ENCODE measurements at regions not wholly inside any gene's neighbourhood (a gene's known extent, or its start where the extent isn't known, plus 50 kb on each side); places are given as distances from the start of the nearest gene placed in this dataset.

- Histone ChIP-seq H3K9me3 (no peaks in the 10 kb centered on the region), H3K27ac (no peak overlapping the region), H3K36me3 (no peaks in the 10 kb centered on the region), H3K27me3 (no peaks in the 10 kb centered on the region), H3K4me1 (no peaks in the 10 kb centered on the region), H3K4me3 (no peak overlapping the region)
- TF ChIP-seq EP300 (IDR thresholded peaks at IDR 0.05) (no peak), POLR2AphosphoS5 (IDR thresholded peaks at IDR 0.05) (no peak), POLR2A (IDR thresholded peaks at IDR 0.05) (no peak)
- TF ChIP-seq, protein P1, sequence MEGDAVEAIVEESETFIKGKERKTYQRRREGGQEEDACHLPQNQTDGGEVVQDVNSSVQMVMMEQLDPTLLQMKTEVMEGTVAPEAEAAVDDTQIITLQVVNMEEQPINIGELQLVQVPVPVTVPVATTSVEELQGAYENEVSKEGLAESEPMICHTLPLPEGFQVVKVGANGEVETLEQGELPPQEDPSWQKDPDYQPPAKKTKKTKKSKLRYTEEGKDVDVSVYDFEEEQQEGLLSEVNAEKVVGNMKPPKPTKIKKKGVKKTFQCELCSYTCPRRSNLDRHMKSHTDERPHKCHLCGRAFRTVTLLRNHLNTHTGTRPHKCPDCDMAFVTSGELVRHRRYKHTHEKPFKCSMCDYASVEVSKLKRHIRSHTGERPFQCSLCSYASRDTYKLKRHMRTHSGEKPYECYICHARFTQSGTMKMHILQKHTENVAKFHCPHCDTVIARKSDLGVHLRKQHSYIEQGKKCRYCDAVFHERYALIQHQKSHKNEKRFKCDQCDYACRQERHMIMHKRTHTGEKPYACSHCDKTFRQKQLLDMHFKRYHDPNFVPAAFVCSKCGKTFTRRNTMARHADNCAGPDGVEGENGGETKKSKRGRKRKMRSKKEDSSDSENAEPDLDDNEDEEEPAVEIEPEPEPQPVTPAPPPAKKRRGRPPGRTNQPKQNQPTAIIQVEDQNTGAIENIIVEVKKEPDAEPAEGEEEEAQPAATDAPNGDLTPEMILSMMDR (IDR thresholded peaks at IDR 0.05), result no peak
- ATAC-seq (ENCODE audit: low FRiP score in 2 of 2), result no peak
- 86 to 89% methylated on average over 12 of the region's 12 CpGs for WGBS, 2 donors
- DNase-seq, result no peak
Observed at GRCh38 chr5:1748271-1748670, 51.4 kb downstream of the MRPL36 start.

- WGBS, 2 donors, result 89% methylated on average over 5 of the region's 5 CpGs
- DNase-seq, result no peak
- Histone ChIP-seq H3K27ac (no peak overlapping the region), H3K4me3 (no peak overlapping the region), H3K4me1 (no peaks in the 10 kb centered on the region), H3K27me3 (no peaks in the 10 kb centered on the region), H3K9me3 (no peaks in the 10 kb centered on the region), H3K36me3 (no peaks in the 10 kb centered on the region)
- TF ChIP-seq POLR2A (IDR thresholded peaks at IDR 0.05) (no peak), POLR2AphosphoS5 (IDR thresholded peaks at IDR 0.05) (no peak), EP300 (IDR thresholded peaks at IDR 0.05) (no peak)
- TF ChIP-seq, protein P1 (IDR thresholded peaks at IDR 0.05), result no peak
- ATAC-seq (ENCODE audit: low FRiP score in 2 of 2), result no peak
Observed at GRCh38 chr5:1747803-1748085, 51.9 kb downstream of the MRPL36 start.

DNA sequence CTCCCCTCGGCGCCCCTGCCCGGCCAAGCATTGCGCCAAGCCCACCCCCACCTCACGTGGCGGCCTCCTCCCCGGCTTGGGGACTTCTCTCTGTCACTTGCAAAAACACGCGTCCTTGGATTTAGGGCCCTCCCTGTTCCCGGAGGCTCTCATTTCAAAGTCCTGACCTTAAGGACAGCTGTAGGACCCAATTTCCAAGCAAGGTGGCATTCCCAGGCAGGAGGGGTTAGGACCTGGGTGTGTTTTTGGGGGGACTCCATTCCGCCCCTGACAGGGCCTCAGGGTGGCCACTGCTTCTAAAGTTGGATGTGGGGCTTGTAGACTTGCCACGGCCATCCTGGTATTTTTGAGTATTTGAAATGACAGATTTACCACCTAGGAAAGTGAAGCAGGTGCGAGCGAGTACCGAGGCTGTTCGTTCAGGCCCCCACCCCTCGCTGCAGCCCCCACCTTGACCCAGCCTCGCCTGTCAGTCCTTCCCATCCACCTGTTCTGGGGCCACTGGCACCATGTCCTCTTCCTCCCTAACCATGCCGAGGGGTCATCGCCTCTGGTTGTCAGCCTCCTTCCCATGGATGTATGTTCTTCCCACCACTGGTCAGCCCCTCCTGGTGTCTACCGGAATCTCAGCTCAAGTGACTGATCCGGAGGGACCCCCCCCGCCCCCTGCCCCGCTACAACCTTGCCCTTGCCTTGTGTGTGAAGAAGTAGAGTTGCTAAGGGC lies 52.4 kb downstream of the MRPL36 start:
- 79 to 84% methylated on average over 15 to 24 of the region's 24 CpGs for WGBS, 2 donors
- TF ChIP-seq POLR2A (IDR thresholded peaks at IDR 0.05), result no peak
- TF ChIP-seq, protein P1 (IDR thresholded peaks at IDR 0.05), result no peak
- no peak for TF ChIP-seq POLR2AphosphoS5 (IDR thresholded peaks at IDR 0.05)
- TF ChIP-seq EP300 (IDR thresholded peaks at IDR 0.05), result no peak
- Histone ChIP-seq H3K4me1 (no peaks in the 10 kb centered on the region), H3K27me3 (no peaks in the 10 kb centered on the region), H3K36me3 (no peaks in the 10 kb centered on the region), H3K4me3 (no peak overlapping the region), H3K27ac (no peak overlapping the region), H3K9me3 (no peaks in the 10 kb centered on the region)
- no peak for ATAC-seq (ENCODE audit: low FRiP score in 2 of 2)
- no peak for DNase-seq

GRCh38 chr5:1746371-1747078 lies 53.1 kb downstream of the MRPL36 start:
- WGBS, 2 donors, result 87% methylated on average over 41 to 59 of the region's 63 CpGs
- no peaks in the 10 kb centered on the region for H3K4me1 ChIP-seq
- H3K9me3 ChIP-seq, result no peaks in the 10 kb centered on the region
- DNase-seq (peak; percentile 16 to 80), ATAC-seq (ENCODE audit: low FRiP score in 2 of 2) (no peak)
- no peak overlapping the region for H3K4me3 ChIP-seq
- no peak for TF ChIP-seq POLR2A (IDR thresholded peaks at IDR 0.05)
- no peak for TF ChIP-seq POLR2AphosphoS5 (IDR thresholded peaks at IDR 0.05)
- TF ChIP-seq, protein P1 (IDR thresholded peaks at IDR 0.05), result no peak
- TF ChIP-seq EP300 (IDR thresholded peaks at IDR 0.05), result no peak
- H3K27me3 ChIP-seq, result no peaks in the 10 kb centered on the region
- H3K36me3 ChIP-seq, result no peaks in the 10 kb centered on the region
- H3K27ac ChIP-seq, result no peak overlapping the region
